ENCODE measurements at regions not wholly inside any gene's neighbourhood (a gene's known extent, or its start where the extent isn't known, plus 50 kb on each side); places are given as distances from the start of the nearest gene placed in this dataset.
"Not testable (repeated sequence)": the region's sequence is repeated elsewhere in the genome, so short reads cannot be mapped to it uniquely, and the experiment has no call there.

- DNase-seq: no peak
These were observed 451.6 kb downstream of the SOX11 start for GRCh38 chr2:6143812-6144211.

- DNase-seq: not testable (repeated sequence)
These were observed 455.0 kb downstream of the SOX11 start for GRCh38 chr2:6147215-6147614.

- no peak for DNase-seq
These were observed 456.7 kb downstream of the SOX11 start for GRCh38 chr2:6148882-6149281.

- DNase-seq: no peak
These were observed 467.4 kb downstream of the SOX11 start for GRCh38 chr2:6159606-6160005.

GRCh38 chr2:6163932-6164331, 471.7 kb downstream of the SOX11 start:
- no peak for DNase-seq

GRCh38 chr2:6164986-6165747, 473.0 kb downstream of the SOX11 start:
- DNase-seq: no peak

- no peak for DNase-seq
These were observed 475.5 kb downstream of the SOX11 start for GRCh38 chr2:6167592-6168138.

GRCh38 chr2:6168485-6168884, 476.3 kb downstream of the SOX11 start:
- DNase-seq: no peak

- no peak for DNase-seq
These were observed 479.1 kb downstream of the SOX11 start for GRCh38 chr2:6171294-6171693.

- DNase-seq: no peak
These were observed 485.6 kb downstream of the SOX11 start for GRCh38 chr2:6177811-6178210.

- no peak for DNase-seq
These were observed 489.3 kb downstream of the SOX11 start for GRCh38 chr2:6181525-6181924.

- no peak for DNase-seq
These were observed 489.7 kb downstream of the SOX11 start for GRCh38 chr2:6181926-6182325.

- no peak for DNase-seq
These were observed 491.0 kb downstream of the SOX11 start for GRCh38 chr2:6183226-6183625.

- DNase-seq: no peak
These were observed 492.5 kb downstream of the SOX11 start for GRCh38 chr2:6184532-6185292.

- DNase-seq: no peak
These were observed 494.4 kb downstream of the SOX11 start for GRCh38 chr2:6186332-6187151.

GRCh38 chr2:6196449-6196848, 504.3 kb downstream of the SOX11 start:
- no peak for DNase-seq

- DNase-seq: not testable (repeated sequence)
These were observed 506.3 kb downstream of the SOX11 start for GRCh38 chr2:6198370-6198919.

- no peak for DNase-seq
These were observed 510.6 kb downstream of the SOX11 start for GRCh38 chr2:6202756-6203155.

GRCh38 chr2:6203291-6203959, 511.2 kb downstream of the SOX11 start:
- DNase-seq: no peak

- no peak for DNase-seq
These were observed 514.7 kb downstream of the SOX11 start for GRCh38 chr2:6206882-6207281.

- no peak for DNase-seq
These were observed 519.1 kb downstream of the SOX11 start for GRCh38 chr2:6211236-6211635.

GRCh38 chr2:6212491-6212890, 520.3 kb downstream of the SOX11 start:
- DNase-seq: no peak

Measured in NCI-H526 treated with DMSO at 0.1 percent for 48 hours (cell line).